ENCODE measurements at regions not wholly inside any gene's neighbourhood (a gene's known extent, or its start where the extent isn't known, plus 50 kb on each side); places are given as distances from the start of the nearest gene placed in this dataset.

- TF ChIP-seq POLR2AphosphoS5 (IDR thresholded peaks at IDR 0.05; ENCODE audit: low read depth, low read length) (no peak), POLR2A (IDR thresholded peaks at IDR 0.05; ENCODE audit: low read depth, low read length) (no peak)
Measured at GRCh38 chr16:74113545-74113944, 183.1 kb upstream of the PSMD7 start.
